IgD-negative memory B cell (primary cell): ENCODE measurements at regions not wholly inside any gene's neighbourhood (a gene's known extent, or its start where the extent isn't known, plus 50 kb on each side); places are given as distances from the start of the nearest gene placed in this dataset.

Experiments
- H3K27ac Mint-ChIP-seq, 3 donors: one replicate each; pipeline ENCODE4 v1.8.0; 2020 to 2022; ENCODE audit warnings: mild to moderate bottlenecking in 3 of 3, mixed read lengths in 3 of 3, moderate library complexity in 1 of 3
- H3K27me3 Mint-ChIP-seq: one replicate; pipeline ENCODE4 v1.8.0; 2021; ENCODE audit warnings: mixed read lengths
- H3K36me3 Mint-ChIP-seq: one replicate; pipeline ENCODE4 v1.8.0; 2020; ENCODE audit warnings: mild to moderate bottlenecking, mixed read lengths
- H3K4me1 Mint-ChIP-seq, 3 donors: one replicate each; pipeline ENCODE4 v1.8.0; 2020 to 2022; ENCODE audit warnings: mixed read lengths in 3 of 3, mild to moderate bottlenecking in 1 of 3
- H3K4me3 Mint-ChIP-seq, 4 donors: one replicate each; pipeline ENCODE4 v1.8.0; 2020 to 2022; ENCODE audit warnings: mild to moderate bottlenecking in 4 of 4, mixed read lengths in 4 of 4, moderate library complexity in 3 of 4
- H3K9me3 Mint-ChIP-seq, 3 donors: one replicate each; pipeline ENCODE4 v1.8.0; 2020 to 2021; ENCODE audit warnings: mixed read lengths in 3 of 3, mild to moderate bottlenecking in 1 of 3

DNA sequence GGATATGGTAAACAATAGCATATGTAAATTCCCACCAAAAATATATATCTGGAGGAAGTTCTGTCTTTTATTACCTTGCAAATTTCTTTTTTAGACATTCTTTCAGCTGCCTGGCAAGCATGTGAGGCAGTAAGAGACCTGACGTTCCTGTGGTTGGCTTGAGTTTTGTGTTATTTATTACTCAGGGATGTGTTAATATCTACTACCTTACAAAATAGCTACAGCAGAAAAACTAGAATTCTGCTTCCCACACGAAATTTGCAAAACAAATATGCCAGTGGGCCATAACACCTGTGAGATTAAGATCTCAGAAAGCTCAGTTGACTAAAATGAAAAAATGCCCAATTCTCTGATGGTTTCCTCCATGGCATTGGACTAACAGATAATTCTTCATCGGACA, 274.2 kb downstream of the TMEM167A start:
- Mint-ChIP-seq H3K4me3 (no peak overlapping the region), H3K4me1 (peaks cover 0 to 5% (median 0%) of the 10 kb centered on the region in 3 donors), H3K9me3 (no peaks in the 10 kb centered on the region), H3K27me3 (no peaks in the 10 kb centered on the region), H3K36me3 (no peaks in the 10 kb centered on the region), H3K27ac (no peak overlapping the region)

DNA sequence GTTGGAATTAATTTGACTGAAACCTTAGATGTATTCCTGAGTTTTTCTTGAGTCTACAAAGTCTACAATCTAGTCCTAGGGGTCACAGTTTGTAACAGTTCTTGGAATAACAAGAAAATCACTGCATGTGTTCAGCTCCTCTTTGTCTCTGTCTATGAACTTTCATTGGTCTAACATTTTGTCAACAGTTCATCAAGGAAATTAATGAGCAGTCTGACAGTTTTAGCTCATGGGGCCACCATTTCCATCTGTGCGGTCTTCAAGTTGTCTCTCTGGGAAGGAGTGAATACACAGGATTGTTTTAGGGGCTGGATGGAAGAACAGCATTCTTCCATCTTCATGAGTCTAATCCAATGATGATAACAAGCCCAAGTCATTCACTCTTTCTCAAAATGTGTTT, 276.4 kb downstream of the TMEM167A start:
- Mint-ChIP-seq H3K27ac (no peak overlapping the region), H3K9me3 (no peaks in the 10 kb centered on the region), H3K27me3 (no peaks in the 10 kb centered on the region), H3K36me3 (no peaks in the 10 kb centered on the region), H3K4me1 (peaks cover 0 to 5% (median 0%) of the 10 kb centered on the region in 3 donors), H3K4me3 (no peak overlapping the region)

DNA sequence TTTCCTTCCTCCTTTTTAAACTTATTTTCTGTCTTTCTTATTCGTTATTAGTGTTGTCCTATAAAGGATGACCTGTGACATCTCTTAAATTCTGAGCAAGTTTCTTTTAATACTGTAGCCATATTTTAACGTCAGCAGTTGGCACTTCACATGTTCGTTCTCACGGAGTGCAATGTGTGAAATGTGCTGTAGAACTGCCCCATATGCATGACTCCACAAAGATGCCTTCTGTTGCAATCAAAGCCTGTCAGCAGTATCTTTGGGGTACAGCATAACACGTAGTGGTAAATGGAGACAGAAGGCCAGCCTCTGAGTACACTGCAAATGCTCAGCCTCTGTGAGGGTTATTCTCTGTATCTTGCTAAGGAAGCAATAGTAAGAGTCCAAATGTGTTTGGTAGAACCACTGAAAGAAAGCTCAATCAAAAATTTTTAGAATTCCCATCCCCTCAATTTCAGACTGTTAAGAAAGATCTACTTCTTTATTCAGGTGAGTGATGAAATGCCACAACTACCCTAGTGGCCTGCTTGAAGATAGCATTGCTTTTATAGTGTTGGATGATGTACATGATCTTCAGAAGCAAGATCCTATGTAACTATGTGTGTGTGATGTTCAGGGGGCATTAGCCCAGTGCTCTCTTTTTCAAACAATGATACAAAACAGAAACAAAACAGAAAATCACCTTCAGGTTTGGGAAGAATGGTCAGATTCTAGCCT, 277.7 kb downstream of the TMEM167A start:
- Mint-ChIP-seq H3K4me1 (peaks cover 0 to 5% (median 0%) of the 10 kb centered on the region in 3 donors), H3K4me3 (no peak overlapping the region), H3K36me3 (no peaks in the 10 kb centered on the region), H3K27ac (no peak overlapping the region), H3K27me3 (no peaks in the 10 kb centered on the region), H3K9me3 (no peaks in the 10 kb centered on the region)

DNA sequence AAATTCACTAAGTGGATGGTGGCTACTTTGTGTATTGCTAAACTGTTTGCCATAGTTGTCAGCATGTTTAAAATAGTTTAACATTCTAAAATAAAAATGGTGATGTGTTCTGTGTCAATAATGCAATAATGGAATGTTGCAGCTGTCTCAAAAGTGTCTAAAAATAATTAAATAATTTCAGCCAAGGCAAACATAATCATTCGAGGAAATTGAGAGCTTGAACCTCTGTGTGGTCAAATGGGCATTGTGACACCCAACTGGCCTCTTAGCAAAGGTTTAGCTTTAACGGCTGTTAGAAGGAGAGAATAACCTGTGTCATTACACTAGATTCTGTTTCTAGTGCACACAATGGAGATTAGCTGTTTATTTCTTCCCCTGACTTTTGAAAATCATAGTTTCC, 278.5 kb downstream of the TMEM167A start:
- peaks cover 0 to 5% (median 0%) of the 10 kb centered on the region in 3 donors for H3K4me1 Mint-ChIP-seq
- H3K9me3 Mint-ChIP-seq = no peaks in the 10 kb centered on the region
- H3K36me3 Mint-ChIP-seq = no peaks in the 10 kb centered on the region
- H3K27me3 Mint-ChIP-seq = no peaks in the 10 kb centered on the region
- H3K4me3 Mint-ChIP-seq = no peak overlapping the region
- no peak overlapping the region for H3K27ac Mint-ChIP-seq

DNA sequence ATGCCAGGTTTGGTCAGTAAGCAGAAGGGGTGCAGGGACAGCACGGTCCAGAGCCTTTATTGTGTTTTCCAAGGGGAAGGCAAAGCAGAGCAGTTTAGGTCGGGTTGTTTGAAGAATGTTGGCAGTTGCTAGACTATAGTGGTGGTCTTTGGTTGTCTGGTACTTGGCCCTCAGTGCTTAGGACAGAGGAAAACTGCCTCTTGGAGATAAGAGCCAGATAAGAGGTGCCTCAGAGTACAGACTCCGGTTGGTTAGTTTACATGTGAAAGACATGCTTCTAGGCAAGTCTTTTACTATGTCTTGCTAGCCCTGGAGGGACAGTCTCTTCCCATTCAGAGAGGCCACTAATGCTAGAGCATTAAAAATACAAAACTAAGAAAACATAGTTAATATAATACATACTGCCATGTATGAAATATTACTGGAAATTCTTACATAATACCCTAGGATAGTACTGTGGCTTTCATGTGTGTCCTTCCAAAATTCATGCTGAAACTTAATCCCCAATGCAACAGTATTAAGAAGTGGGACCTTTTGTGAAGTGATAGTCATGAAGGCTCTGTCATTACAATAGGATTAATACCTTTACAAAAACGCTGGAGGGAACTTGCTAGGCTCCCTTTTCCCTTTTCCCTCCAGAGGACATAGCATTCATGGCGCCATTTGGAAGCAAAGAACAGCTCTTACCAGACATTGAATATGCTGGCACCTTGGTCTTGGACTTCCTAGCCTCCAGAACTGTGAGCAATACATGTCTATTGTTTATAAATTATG, 280.4 kb downstream of the TMEM167A start:
- H3K27me3 Mint-ChIP-seq = no peaks in the 10 kb centered on the region
- H3K27ac Mint-ChIP-seq = no peak overlapping the region
- no peaks in the 10 kb centered on the region for H3K36me3 Mint-ChIP-seq
- no peaks in the 10 kb centered on the region for H3K9me3 Mint-ChIP-seq
- peaks cover 0 to 5% (median 0%) of the 10 kb centered on the region in 3 donors for H3K4me1 Mint-ChIP-seq
- no peak overlapping the region for H3K4me3 Mint-ChIP-seq

DNA sequence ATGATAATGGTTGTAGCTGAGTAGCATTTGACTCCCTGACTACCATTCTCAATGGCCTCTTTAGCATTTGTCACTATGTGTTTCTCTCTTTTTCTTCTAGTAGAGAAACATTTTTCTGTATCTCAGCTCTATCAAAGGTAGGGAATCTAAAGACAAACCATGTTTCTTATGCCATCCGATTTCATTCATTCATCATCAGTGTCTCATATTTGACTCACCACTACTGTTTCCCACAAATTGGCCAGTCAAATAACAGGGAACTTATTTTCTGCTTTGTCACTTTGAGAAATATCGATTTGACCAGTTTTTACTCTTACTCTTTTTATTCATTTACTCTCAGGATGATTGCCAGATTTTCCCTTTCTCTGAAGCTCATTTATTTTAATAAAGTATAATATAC, 282.3 kb downstream of the TMEM167A start:
- no peak overlapping the region for H3K27ac Mint-ChIP-seq
- H3K4me1 Mint-ChIP-seq = peaks cover 0 to 4% (median 0%) of the 10 kb centered on the region in 3 donors
- no peak overlapping the region for H3K4me3 Mint-ChIP-seq
- H3K9me3 Mint-ChIP-seq = peaks cover 0 to 7% (median 0%) of the 10 kb centered on the region in 3 donors
- no peaks in the 10 kb centered on the region for H3K27me3 Mint-ChIP-seq
- H3K36me3 Mint-ChIP-seq = peaks cover 2% of the 10 kb centered on the region

DNA sequence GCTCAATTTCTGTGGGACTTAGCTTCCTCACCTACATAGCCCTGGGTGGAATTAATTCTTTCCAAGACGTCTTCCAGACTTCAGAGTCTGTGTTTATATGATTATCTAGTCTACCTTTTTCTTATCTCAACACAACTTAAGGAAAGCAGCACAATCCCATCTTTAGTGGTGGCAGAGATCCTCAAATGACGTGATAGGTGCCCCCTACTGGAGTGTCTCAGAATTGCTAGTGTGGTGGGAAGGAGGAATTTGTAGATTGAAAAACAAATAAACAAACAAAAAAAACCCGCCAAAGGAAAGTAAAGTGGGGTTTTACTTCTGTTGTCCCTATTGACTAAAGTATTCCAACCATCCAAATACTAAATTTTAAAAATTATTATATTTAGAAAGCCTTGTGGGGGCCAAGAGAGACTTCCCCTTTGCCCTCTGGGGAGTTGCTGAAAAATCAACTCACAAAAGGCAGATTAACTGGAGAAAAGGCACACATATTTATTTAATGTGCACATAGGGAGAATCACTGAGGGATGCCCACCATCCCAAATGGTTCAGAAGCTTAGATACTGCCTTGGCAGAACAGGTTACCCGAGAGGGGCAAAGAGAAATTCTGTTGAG, 283.3 kb downstream of the TMEM167A start:
- Mint-ChIP-seq H3K36me3 (peaks cover 2% of the 10 kb centered on the region), H3K4me3 (no peak overlapping the region), H3K27ac (no peak overlapping the region), H3K27me3 (no peaks in the 10 kb centered on the region), H3K9me3 (peaks cover 0 to 7% (median 0%) of the 10 kb centered on the region in 3 donors), H3K4me1 (no peaks in the 10 kb centered on the region)

DNA sequence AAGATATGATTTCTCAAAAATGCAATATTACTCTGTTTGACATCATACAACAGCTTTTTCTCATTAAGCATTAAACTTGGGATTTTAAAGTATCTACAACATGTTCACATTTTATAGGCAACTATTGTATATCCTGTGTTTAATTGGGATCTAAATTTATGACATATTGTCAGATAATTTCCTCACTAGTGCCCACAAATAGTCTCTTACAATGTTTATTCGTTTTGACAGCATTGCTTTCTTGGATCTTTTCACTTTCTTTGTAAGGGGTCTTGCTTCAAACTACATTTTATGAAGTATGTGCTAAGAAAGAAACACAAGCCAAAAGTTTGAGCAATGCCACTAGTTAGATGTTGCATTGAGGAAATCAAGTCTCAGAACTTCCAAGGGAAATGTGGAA, 285.1 kb downstream of the TMEM167A start:
- no peaks in the 10 kb centered on the region for H3K27me3 Mint-ChIP-seq
- H3K27ac Mint-ChIP-seq = no peak overlapping the region
- peaks cover 2% of the 10 kb centered on the region for H3K36me3 Mint-ChIP-seq
- H3K4me3 Mint-ChIP-seq = no peak overlapping the region
- peaks cover 0 to 7% (median 0%) of the 10 kb centered on the region in 3 donors for H3K9me3 Mint-ChIP-seq
- no peaks in the 10 kb centered on the region for H3K4me1 Mint-ChIP-seq

DNA sequence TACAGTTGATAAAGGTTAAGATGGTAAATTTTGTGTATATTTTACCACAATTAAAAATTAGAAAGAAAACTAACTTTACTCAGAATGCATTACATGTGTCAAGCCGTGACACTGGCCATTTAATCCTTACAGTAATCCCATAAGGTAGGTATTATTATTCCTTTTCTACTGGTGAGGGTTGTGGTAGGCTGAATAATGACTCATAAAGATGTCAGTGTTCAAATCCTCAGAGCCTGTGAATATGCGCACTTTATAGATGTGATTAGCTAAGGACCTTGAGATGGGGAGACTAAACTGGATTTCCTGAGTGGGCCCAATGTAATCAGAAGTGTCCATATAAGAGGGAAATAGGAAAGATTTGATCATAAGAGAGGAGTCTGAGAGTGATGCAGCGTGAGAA, 288.1 kb downstream of the TMEM167A start:
- Mint-ChIP-seq H3K36me3 (peaks cover 2% of the 10 kb centered on the region), H3K4me3 (no peak overlapping the region), H3K9me3 (peaks cover 0 to 7% (median 0%) of the 10 kb centered on the region in 3 donors), H3K4me1 (no peaks in the 10 kb centered on the region), H3K27ac (no peak overlapping the region), H3K27me3 (no peaks in the 10 kb centered on the region)

DNA sequence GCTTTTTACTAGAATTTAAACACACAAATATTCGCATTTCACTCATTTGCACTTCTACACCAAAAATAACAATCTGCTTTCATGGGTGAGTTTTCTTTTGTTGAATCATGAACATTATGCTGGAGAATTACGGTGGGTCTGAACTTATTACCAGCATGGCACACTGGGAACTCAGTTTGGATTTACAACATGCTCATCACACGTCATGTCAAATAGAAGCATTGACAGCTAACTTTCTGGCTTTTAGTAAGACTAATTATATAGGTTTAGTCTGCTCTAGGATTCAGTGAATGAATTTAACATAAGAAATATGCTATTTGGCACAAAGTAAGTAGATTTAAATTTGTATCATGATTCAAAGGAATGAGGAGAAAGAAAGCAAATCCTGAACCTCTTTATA, 290.4 kb downstream of the TMEM167A start:
- H3K4me3 Mint-ChIP-seq = no peak overlapping the region
- H3K27ac Mint-ChIP-seq = no peak overlapping the region
- no peaks in the 10 kb centered on the region for H3K27me3 Mint-ChIP-seq
- H3K36me3 Mint-ChIP-seq = peaks cover 2% of the 10 kb centered on the region
- H3K9me3 Mint-ChIP-seq = peaks cover 0 to 6% (median 0%) of the 10 kb centered on the region in 3 donors
- H3K4me1 Mint-ChIP-seq = no peaks in the 10 kb centered on the region

DNA sequence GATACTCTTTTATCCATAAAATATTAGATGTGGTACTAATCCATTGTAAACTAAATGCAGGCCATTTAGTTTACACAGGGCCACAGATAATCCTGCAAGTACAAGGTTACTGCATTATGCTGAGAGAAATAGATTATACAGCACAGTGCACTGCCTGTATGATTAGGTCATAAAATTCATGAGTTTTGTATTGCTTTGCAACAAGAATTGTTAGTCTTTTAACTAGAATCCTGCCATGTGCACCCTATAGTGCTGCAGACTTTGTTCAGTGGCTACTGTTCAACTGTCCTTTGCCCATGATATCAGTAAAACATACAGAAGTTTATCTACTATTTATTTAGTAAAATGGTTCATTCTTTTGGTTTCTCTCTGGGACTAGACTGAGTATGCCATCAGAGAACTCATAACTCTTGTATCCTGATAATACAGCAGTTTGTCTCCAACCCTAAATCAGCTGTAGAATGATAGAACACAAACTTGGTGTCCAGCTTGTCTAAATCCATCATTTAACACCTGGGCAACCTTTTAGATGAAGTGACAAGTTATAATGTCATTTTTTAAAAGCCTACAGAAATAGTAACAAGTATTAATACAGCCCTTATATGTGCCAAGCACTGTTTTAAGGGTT, 291.2 kb downstream of the TMEM167A start:
- Mint-ChIP-seq H3K27me3 (no peaks in the 10 kb centered on the region), H3K4me1 (no peaks in the 10 kb centered on the region), H3K36me3 (peaks cover 2% of the 10 kb centered on the region), H3K27ac (no peak overlapping the region), H3K9me3 (no peaks in the 10 kb centered on the region), H3K4me3 (no peak overlapping the region)

DNA sequence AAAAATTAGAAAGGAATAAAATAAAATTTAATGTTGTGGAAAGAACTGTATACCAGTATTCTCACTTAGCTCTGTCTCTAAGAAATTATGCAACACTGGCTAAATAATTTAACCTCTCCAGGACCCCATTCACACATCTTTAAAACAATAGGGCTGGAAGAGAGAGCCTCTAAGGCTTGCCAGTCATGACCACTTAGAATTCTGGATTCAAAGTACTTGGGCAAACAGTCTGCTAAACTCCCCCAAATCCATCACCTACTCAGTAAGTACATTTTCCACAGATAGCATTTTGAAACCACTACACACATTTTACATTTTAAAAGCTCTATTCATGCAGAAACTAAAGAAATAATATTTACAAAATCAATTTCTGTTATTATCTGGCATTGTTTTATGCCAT, 291.7 kb downstream of the TMEM167A start:
- Mint-ChIP-seq H3K27me3 (no peaks in the 10 kb centered on the region), H3K4me3 (no peak overlapping the region), H3K4me1 (no peaks in the 10 kb centered on the region), H3K27ac (no peak overlapping the region), H3K9me3 (no peaks in the 10 kb centered on the region), H3K36me3 (peaks cover under 1% of the 10 kb centered on the region)

DNA sequence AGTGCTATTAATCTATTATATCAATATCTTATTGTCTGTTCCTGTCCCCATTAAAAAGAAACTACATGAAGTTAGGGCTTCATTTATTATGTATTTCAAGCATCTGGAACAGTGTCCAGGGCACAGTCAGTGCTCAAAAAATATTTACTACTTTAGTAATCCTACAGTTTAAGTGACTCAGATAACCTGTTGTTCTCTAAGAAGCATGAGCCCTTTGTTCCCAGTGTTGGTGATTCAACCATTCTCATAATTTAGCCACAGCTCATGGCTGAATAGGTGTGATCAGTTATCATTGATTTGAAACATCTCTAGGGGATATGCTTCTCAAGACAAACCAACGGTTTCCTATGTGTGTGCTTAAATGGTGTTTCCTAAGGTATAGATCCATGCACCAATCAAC, 292.7 kb downstream of the TMEM167A start:
- no peaks in the 10 kb centered on the region for H3K36me3 Mint-ChIP-seq
- H3K27me3 Mint-ChIP-seq = no peaks in the 10 kb centered on the region
- no peak overlapping the region for H3K4me3 Mint-ChIP-seq
- no peaks in the 10 kb centered on the region for H3K4me1 Mint-ChIP-seq
- no peak overlapping the region for H3K27ac Mint-ChIP-seq
- H3K9me3 Mint-ChIP-seq = no peaks in the 10 kb centered on the region

DNA sequence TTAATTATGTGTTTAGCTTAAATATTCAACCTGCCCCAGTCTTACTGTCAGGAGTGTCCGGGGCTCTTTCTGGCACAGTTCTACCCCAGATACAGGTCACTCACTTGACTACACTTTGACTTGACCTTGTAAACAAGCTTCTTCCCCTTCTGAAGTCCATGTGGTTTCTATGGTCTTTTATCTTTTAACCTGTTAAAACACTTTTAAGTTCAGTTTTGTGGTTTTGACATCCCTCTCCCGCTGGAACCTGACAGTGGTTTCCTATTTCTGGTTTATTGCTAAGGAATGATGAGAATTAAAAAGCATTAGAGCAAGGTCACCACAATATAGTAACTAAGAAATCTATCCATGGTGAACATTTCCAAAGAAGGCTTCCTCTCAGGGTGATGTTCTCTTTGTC, 300.1 kb downstream of the TMEM167A start:
- H3K27ac Mint-ChIP-seq = no peak overlapping the region

DNA sequence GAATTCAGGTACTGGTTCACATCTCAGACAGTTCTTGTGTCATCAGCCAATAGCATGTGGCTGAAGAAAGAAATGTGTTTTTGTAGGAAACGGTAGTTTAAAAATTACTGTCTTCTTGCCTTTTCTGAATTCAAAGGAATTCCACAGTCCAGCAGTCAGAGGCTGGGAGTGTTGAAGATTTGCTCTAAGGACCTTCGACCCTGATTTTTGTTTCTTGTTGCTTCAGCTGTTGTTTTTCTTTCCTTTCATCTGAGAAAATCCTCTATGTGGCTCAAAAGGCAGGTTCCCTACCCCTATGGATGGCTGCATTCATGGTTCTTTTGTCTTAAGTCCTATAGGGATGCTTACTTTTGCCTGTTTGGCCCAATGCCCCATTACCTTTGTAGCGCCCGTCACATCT, 304.9 kb downstream of the TMEM167A start:
- Mint-ChIP-seq H3K4me1 (no peaks in the 10 kb centered on the region), H3K9me3 (peaks cover 0 to 4% (median 1%) of the 10 kb centered on the region in 3 donors), H3K27ac (no peak overlapping the region), H3K27me3 (no peaks in the 10 kb centered on the region), H3K4me3 (no peak overlapping the region), H3K36me3 (no peaks in the 10 kb centered on the region)

More for the DNA sequence above, 300.1 kb downstream of the TMEM167A start:
- no peaks in the 10 kb centered on the region for H3K4me1 Mint-ChIP-seq
- H3K4me3 Mint-ChIP-seq = no peak overlapping the region
- no peaks in the 10 kb centered on the region for H3K27me3 Mint-ChIP-seq
- H3K9me3 Mint-ChIP-seq = peaks cover 0 to 1% (median 0%) of the 10 kb centered on the region in 3 donors
- no peaks in the 10 kb centered on the region for H3K36me3 Mint-ChIP-seq
